Astrocyte (in vitro differentiated cells and primary cell): ENCODE measurements at regions not wholly inside any gene's neighbourhood (a gene's known extent, or its start where the extent isn't known, plus 50 kb on each side); places are given as distances from the start of the nearest gene placed in this dataset.

Source experiments
- DNase-seq: peaks from one replicate; pipeline ENCODE4 v3.0.0-alpha.2; 2010; ENCODE audit warnings: low read depth
- FAIRE-seq: peaks from 2 replicates; lab custom pipeline; 2011; peaks lifted over from hg19 to GRCh38; lab: Jason Lieb, UNC
- H2AFZ ChIP-seq: 2 replicates; pipeline ENCODE4 v1.6.0; 2012; ENCODE audit warnings: low read depth, low read length, inconsistent platforms
- H3K27ac ChIP-seq: 2 replicates; pipeline ENCODE4 v1.5.1; 2011; ENCODE audit warnings: low read depth, low read length, inconsistent platforms
- H3K27me3 ChIP-seq: 2 replicates; pipeline ENCODE4 v1.6.0; 2011; ENCODE audit warnings: low read length, inconsistent platforms; ENCODE audit not compliant: insufficient read depth
- H3K36me3 ChIP-seq: 2 replicates; pipeline ENCODE4 v1.5.1; 2011; ENCODE audit warnings: low read length, inconsistent platforms; ENCODE audit not compliant: insufficient read depth
- H3K4me1 ChIP-seq: 2 replicates; pipeline ENCODE4 v1.5.1; 2011; ENCODE audit warnings: low read length, inconsistent platforms; ENCODE audit not compliant: insufficient read depth
- H3K4me2 ChIP-seq: 2 replicates; pipeline ENCODE4 v1.6.0; 2012; ENCODE audit warnings: low read length, inconsistent platforms
- H3K4me3 ChIP-seq: 2 replicates; pipeline ENCODE4 v1.5.1; 2011; ENCODE audit warnings: low read depth, mild to moderate bottlenecking, low read length, inconsistent platforms; ENCODE audit not compliant: insufficient read depth
- H3K79me2 ChIP-seq: 2 replicates; pipeline ENCODE4 v1.6.0; 2012; ENCODE audit warnings: mild to moderate bottlenecking, low read length, inconsistent platforms; ENCODE audit not compliant: insufficient read depth
- H3K9ac ChIP-seq: 2 replicates; pipeline ENCODE4 v1.6.0; 2012; ENCODE audit warnings: mild to moderate bottlenecking, low read length, inconsistent platforms
- H3K9me3 ChIP-seq: 2 replicates; pipeline ENCODE4 v1.5.1; 2012; ENCODE audit warnings: low read depth, mild to moderate bottlenecking, low read length, inconsistent platforms; ENCODE audit not compliant: insufficient read depth
- H4K20me1 ChIP-seq: 2 replicates; pipeline ENCODE4 v1.6.0; 2012; ENCODE audit warnings: low read length, inconsistent platforms; ENCODE audit not compliant: insufficient read depth
- H3K27ac Mint-ChIP-seq: one replicate; pipeline ENCODE4 v1.8.0; 2021; ENCODE audit warnings: mild to moderate bottlenecking, mixed read lengths; ENCODE audit not compliant: unreplicated experiment
- H3K27me3 Mint-ChIP-seq: one replicate; pipeline ENCODE4 v1.8.0; 2021; ENCODE audit warnings: low read depth, mixed read lengths; ENCODE audit not compliant: unreplicated experiment
- H3K36me3 Mint-ChIP-seq: one replicate; pipeline ENCODE4 v1.8.0; 2021; ENCODE audit warnings: low read depth, mixed read lengths; ENCODE audit not compliant: unreplicated experiment
- H3K4me1 Mint-ChIP-seq: one replicate; pipeline ENCODE4 v1.8.0; 2021; ENCODE audit warnings: low read depth, mixed read lengths; ENCODE audit not compliant: unreplicated experiment
- H3K4me3 Mint-ChIP-seq: one replicate; pipeline ENCODE4 v1.8.0; 2021; ENCODE audit warnings: mild to moderate bottlenecking, moderate library complexity, mixed read lengths; ENCODE audit not compliant: unreplicated experiment
- H3K9me3 Mint-ChIP-seq: one replicate; pipeline ENCODE4 v1.8.0; 2021; ENCODE audit warnings: mild to moderate bottlenecking, mixed read lengths; ENCODE audit not compliant: unreplicated experiment
- EZH2 ChIP-seq: IDR thresholded peaks from 2 replicates; pipeline ENCODE4 v1.6.1; 2012; ENCODE audit warnings: mild to moderate bottlenecking, low read length, inconsistent platforms; ENCODE audit not compliant: insufficient read depth
- TF ChIP-seq, protein P1 (sequence below): IDR thresholded peaks from 2 replicates; pipeline ENCODE4 v1.5.1; 2011; ENCODE audit warnings: low read depth, mild to moderate bottlenecking, inconsistent platforms, low read length, moderate library complexity; ENCODE audit not compliant: insufficient read depth

GRCh38 chr6:48671505-48671904, 560.5 kb upstream of the PTCHD4 start:
- DNase-seq = no peak
- Histone ChIP-seq H4K20me1 (no peaks in the 10 kb centered on the region), H3K4me2 (no peak overlapping the region), H3K27ac (no peak overlapping the region), H3K9ac (no peak overlapping the region), H3K36me3 (no peaks in the 10 kb centered on the region), H3K79me2 (no peaks in the 10 kb centered on the region), H2AFZ (no peak overlapping the region), H3K27me3 (no peaks in the 10 kb centered on the region), H3K9me3 (no peaks in the 10 kb centered on the region), H3K4me3 (no peak overlapping the region), H3K4me1 (no peaks in the 10 kb centered on the region)
- H3K4me1 Mint-ChIP-seq = no peaks in the 10 kb centered on the region
- no peaks in the 10 kb centered on the region for H3K27me3 Mint-ChIP-seq
- no peak overlapping the region for H3K27ac Mint-ChIP-seq
- H3K4me3 Mint-ChIP-seq = no peak overlapping the region
- no peak for FAIRE-seq
- H3K9me3 Mint-ChIP-seq = no peaks in the 10 kb centered on the region
- TF ChIP-seq EZH2 = no peak
- TF ChIP-seq, protein P1, sequence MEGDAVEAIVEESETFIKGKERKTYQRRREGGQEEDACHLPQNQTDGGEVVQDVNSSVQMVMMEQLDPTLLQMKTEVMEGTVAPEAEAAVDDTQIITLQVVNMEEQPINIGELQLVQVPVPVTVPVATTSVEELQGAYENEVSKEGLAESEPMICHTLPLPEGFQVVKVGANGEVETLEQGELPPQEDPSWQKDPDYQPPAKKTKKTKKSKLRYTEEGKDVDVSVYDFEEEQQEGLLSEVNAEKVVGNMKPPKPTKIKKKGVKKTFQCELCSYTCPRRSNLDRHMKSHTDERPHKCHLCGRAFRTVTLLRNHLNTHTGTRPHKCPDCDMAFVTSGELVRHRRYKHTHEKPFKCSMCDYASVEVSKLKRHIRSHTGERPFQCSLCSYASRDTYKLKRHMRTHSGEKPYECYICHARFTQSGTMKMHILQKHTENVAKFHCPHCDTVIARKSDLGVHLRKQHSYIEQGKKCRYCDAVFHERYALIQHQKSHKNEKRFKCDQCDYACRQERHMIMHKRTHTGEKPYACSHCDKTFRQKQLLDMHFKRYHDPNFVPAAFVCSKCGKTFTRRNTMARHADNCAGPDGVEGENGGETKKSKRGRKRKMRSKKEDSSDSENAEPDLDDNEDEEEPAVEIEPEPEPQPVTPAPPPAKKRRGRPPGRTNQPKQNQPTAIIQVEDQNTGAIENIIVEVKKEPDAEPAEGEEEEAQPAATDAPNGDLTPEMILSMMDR = no peak
- H3K36me3 Mint-ChIP-seq = no peaks in the 10 kb centered on the region

GRCh38 chr6:48670546-48670945, 559.5 kb upstream of the PTCHD4 start:
- TF ChIP-seq EZH2 = no peak
- TF ChIP-seq, protein P1 = no peak
- H3K9me3 ChIP-seq = no peaks in the 10 kb centered on the region
- Mint-ChIP-seq H3K4me3 (no peak overlapping the region), H3K9me3 (no peaks in the 10 kb centered on the region), H3K4me1 (no peaks in the 10 kb centered on the region), H3K36me3 (no peaks in the 10 kb centered on the region), H3K27me3 (no peaks in the 10 kb centered on the region), H3K27ac (no peak overlapping the region)
- no peak overlapping the region for H3K4me3 ChIP-seq
- no peak overlapping the region for H3K4me2 ChIP-seq
- DNase-seq (no peak), FAIRE-seq (no peak)
- no peaks in the 10 kb centered on the region for H3K4me1 ChIP-seq
- no peaks in the 10 kb centered on the region for H3K79me2 ChIP-seq
- H2AFZ ChIP-seq = no peak overlapping the region
- no peaks in the 10 kb centered on the region for H3K36me3 ChIP-seq
- H3K27ac ChIP-seq = no peak overlapping the region
- no peak overlapping the region for H3K9ac ChIP-seq
- no peaks in the 10 kb centered on the region for H3K27me3 ChIP-seq
- no peaks in the 10 kb centered on the region for H4K20me1 ChIP-seq

DNA sequence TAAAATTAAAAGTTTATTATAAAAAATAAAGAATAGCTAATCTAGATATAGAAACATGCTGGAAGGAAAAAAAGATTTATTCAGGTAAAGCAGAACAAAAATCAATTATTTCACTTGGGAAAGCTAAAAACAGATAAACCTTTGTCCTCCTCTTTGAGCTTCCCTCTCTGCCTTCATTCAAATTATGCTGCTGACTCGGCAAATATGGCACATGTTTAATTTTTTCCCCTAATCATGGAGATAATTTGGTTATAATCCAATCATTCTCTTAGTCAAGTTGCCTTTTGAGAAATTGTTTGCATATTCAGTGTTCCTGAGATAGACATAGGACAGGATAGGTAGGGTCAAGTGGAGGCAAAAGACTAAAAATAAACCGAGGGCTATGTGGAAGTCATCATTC, 556.8 kb upstream of the PTCHD4 start:
- Mint-ChIP-seq H3K4me1 (peaks cover 2% of the 10 kb centered on the region), H3K36me3 (no peaks in the 10 kb centered on the region), H3K27ac (no peak overlapping the region), H3K4me3 (no peak overlapping the region), H3K27me3 (no peaks in the 10 kb centered on the region), H3K9me3 (no peaks in the 10 kb centered on the region)
- H3K27ac ChIP-seq = no peak overlapping the region
- DNase-seq (no peak), FAIRE-seq (no peak)
- no peaks in the 10 kb centered on the region for H4K20me1 ChIP-seq
- no peaks in the 10 kb centered on the region for H3K79me2 ChIP-seq
- no peak overlapping the region for H3K9ac ChIP-seq
- H3K4me1 ChIP-seq = no peaks in the 10 kb centered on the region
- H3K4me2 ChIP-seq = no peak overlapping the region
- H3K27me3 ChIP-seq = no peaks in the 10 kb centered on the region
- no peak for TF ChIP-seq EZH2
- TF ChIP-seq, protein P1 = no peak
- no peaks in the 10 kb centered on the region for H3K36me3 ChIP-seq
- H3K4me3 ChIP-seq = no peak overlapping the region
- no peak overlapping the region for H2AFZ ChIP-seq
- H3K9me3 ChIP-seq = no peaks in the 10 kb centered on the region
